HG03135 (cell line): ENCODE measurements at regions not wholly inside any gene's neighbourhood (a gene's known extent, or its start where the extent isn't known, plus 50 kb on each side); places are given as distances from the start of the nearest gene placed in this dataset.

Source experiments
- ATAC-seq: cut with Tn5 transposase; IDR thresholded peaks from one replicate; pipeline ENCODE4 v1.9.1; 2021; ENCODE audit warnings: mild to moderate bottlenecking, moderate library complexity; ENCODE audit not compliant: unreplicated experiment

GRCh38 chr2:66036948-66037347 is 398.0 kb upstream of the MEIS1 start:
- ATAC-seq: no peak

DNA sequence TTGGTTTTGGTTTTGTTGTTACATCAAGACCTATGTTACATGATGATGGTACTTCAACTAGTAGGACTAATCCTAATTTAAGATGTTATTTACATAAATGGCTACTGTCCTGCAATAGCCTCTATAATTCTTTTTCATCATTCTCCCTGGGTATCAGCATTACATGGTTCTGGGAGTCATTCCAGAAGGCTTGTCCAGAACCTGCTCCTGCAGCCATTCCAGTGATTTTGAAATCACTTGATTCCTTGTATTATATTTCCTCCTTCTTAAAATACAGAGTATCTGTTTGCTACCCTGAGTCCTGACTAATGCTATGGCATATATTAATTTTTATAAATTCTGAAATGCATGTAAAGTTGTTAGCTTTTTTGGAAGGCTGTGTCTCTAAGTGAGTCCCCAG is 400.5 kb upstream of the MEIS1 start:
- ATAC-seq: no peak

DNA sequence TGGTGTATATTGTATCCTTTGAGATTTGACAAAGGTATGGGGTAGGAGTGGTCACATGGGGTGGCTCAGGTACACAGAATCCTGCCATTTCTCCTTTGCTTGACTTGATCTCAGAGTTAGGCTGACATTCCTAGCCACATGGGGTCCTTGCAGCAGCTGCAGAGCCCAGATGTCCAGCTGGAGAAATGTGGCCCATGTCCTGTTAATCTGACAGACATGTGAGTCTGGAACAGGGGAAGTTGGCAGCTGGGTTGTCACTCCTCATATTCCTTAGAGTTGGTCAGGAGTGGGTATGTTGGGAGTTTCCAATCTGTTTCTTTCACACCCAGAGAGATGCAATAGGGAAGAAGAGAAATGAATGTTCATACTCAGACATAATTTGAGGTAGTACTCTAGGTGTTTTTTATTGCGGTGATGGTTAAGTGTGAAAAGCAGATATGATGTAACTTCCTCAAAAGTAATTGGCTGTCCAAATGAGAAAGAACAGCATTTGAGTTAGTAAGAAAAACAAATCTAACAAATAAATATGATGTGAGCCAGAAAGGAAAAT is 402.6 kb upstream of the MEIS1 start:
- ATAC-seq: no peak

DNA sequence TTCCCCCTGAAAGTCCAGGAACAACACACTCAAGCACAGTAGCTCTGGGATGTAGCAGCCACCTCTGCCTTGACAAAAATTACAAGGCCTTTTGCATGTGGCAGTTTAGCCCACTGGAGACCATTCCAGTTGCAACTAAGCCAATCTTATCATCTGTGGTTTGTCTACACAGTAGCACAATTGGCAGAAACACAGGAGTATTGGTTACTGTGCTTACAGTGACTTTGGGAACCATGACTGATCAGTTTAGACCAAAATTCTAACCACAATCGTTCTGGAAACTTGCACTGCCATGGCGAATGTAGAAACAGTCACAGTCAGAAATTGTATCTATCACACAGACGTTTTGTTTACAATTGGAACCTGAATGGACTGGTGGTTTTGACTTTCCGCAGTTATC is 403.7 kb upstream of the MEIS1 start:
- ATAC-seq: no peak

GRCh38 chr2:66030553-66030952 is 404.4 kb upstream of the MEIS1 start:
- ATAC-seq: no peak

GRCh38 chr2:66024391-66024790 is 410.5 kb upstream of the MEIS1 start:
- ATAC-seq: no peak

DNA sequence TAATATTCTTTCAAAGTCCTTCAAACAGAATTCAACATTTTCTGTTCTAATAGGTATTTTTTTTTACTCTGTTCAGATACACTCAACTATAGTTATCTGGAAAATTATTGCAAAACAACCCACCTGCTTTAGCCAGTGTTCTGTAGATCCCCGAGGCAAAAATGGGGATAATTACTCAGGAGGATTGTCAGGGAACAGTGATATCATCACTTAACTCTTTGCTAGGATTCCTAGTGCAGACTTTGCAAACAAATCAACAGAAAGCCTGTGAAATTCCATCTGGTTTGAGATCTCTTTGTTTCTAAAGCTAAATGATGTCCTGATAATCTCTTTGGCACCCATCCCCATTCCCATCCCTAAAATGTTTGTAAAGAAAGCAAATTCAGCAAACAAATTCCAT is 413.6 kb upstream of the MEIS1 start:
- ATAC-seq: no peak

- ATAC-seq: no peak
Measured at GRCh38 chr2:66017763-66018162, 417.2 kb upstream of the MEIS1 start.

DNA sequence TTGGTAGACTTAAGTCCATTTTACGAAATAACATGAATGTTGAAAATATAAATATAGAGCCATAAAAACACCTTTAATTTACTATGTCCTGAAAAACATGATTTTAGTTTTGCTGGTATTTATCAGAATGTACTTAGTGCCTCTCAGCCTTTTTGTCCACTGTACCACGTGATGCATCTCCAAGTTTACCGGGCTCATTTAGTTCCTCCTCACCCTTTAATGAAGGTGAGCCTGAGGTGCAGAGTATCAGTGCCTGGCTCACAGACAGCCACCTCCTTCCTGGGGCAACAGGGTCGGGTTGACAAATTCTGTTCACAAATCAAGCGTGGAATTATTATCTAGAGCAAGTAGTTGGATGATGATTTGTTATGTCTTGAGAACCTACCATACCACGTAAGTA is 420.5 kb upstream of the MEIS1 start:
- ATAC-seq: no peak

DNA sequence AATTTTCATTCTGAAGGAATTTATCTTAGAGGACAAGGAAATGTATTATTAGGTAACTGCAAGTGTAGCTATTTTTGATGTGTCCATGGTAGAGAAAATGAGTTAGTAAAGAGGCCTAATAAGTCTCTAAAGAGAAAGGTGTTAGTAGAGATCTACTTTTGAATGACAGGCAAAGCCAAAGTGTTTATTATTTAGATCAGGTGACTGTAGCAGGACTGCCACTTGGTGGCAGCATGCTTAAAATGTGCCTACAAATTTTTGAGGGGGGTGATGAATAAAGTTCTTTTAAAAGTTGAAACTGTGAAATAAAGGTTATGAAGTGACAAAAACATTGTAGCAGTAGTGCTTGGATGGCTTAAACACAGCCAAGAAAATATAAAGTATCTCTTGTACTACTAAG is 421.5 kb upstream of the MEIS1 start:
- no peak for ATAC-seq

- no peak for ATAC-seq
Measured at GRCh38 chr2:66003931-66004330, 431.0 kb upstream of the MEIS1 start.

DNA sequence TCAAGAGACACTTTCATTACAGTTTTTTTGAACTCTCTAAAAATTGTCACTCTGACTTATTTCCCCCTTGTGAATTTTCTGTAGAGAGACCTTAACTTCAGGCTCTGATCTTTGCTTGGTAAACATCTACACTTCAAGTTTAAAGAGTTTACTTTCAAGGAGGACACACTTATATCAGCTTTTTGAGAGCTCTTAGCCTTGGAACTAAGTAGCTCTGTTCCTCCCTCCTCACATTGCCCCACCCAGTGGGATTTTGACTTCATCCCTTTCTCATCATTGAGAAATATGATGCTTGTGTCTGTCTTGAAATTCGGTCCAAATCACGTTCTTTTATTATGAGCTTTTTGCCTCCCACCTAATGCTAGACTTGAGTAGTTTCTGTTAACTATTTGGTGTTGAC is 433.4 kb upstream of the MEIS1 start:
- ATAC-seq: no peak

- ATAC-seq: no peak
Measured at GRCh38 chr2:66000901-66001300, 434.0 kb upstream of the MEIS1 start.

- no peak for ATAC-seq
Measured at GRCh38 chr2:65999796-66000195, 435.1 kb upstream of the MEIS1 start.

GRCh38 chr2:65999103-65999502 is 435.8 kb upstream of the MEIS1 start:
- no peak for ATAC-seq

DNA sequence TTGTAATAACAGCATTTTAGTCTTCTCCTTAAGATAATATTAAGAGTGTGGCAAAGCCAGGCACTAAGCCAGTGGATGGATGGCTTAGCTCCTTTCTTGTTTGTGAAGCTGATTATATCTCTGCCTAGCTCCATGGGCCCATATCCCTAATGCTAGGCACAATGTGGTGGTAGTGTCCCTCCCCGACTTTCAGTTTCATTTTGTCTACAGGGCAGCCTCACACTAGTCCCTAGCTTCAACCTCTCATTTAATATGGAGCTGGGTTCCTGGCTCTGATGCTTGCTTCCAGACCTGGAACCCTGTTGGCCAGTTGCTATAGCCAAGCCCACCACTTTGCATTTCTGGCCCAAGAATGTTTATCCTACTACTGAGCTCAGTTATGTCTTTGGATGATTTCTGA is 437.0 kb upstream of the MEIS1 start:
- ATAC-seq: no peak

DNA sequence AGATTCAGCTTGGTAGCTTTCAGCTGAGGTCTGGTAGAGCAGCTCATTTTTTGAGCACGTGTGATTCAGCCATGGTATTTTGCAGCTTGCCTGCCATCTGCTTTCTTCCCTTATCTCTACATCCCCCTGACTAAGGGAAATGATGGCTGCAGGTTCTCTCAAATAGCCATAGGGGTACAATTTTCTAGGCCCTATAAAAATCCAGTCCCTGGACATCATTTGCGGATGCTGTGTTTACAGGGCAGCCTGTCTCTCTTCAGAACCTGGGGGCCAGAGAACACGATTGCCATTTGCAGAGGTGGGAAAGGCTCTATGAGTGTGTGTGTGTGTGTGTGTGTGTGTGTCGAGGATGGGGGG is 442.7 kb upstream of the MEIS1 start:
- no peak for ATAC-seq

DNA sequence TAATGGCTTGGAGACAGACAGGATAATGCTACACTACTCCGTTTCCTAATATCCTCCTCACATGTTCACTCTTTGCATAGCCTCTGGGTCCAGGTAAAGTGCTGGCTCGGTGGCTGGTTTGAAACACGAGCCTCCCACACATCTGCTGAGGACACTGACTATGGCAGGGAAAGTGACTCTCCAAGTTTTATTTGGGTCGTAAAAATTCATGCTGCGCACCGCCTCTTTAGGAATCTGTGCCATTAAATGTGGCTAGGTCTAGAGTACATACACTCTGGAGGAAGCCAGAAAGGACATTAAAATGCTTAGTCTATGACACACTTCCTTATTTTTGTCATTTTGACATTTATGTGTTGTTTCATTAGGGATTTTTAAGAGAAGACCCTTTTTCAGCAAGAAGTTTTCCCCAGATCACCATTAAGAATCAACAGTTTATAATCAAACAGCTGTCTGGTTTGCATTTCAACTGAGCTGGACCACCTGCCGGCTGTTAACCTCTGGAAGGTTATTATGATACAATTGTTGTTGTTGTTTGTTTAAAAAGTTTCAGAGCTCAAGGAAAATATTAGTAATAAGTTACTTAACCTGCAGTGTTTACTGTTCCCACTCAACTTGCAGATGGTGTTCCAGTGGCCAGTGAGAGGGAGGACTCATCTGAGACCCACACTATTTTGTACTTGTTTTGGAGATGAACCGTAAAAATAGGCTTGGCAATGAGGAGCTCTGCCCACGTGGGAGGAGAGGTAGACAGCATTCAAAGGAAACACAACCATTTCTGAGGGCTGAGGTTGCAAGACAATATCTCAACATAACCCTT is 443.3 kb upstream of the MEIS1 start:
- no peak for ATAC-seq

GRCh38 chr2:65985986-65986385 is 448.9 kb upstream of the MEIS1 start:
- no peak for ATAC-seq

DNA sequence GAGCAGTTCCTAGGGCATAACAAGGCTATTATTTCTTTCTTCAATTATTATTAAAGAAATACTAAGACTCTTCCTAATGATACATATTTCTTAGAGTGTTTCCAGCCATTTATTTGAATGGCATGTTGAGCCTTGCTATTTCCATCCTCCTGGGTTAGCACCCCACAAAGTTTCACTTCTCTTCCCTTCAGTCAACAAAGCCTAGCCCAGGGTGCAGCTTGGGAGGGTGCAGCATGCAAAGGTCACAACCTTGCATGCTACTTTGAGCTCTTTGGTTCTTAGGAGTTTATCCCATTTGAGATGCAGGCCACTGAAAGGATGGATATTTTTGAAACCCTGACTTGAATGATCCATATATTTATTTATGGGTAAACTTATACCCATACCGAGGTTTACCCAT is 454.4 kb upstream of the MEIS1 start:
- ATAC-seq: no peak

DNA sequence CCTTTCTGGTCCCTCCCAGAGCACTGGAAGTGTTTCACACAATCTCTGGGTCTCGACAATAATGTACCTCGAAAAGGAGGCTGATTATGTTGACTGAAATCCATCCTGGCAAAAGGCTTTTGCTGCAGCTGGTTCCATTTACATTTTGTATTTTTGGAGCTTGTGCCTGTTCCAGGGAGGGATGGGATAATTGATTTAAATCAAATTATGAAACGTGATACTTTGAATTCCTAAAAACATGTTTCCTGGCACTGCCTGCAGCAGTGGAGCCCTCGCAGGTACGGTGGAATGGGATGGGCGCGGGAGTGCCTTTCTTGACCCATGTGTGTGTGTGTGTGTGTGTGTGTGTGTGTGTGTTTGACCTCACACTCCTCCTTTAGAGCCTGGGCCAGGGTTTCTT is 455.5 kb upstream of the MEIS1 start:
- no peak for ATAC-seq

GRCh38 chr2:65974067-65974723 is 460.7 kb upstream of the MEIS1 start:
- ATAC-seq: no peak
